Tibial nerve (tissue), 4 donors: ENCODE measurements at regions not wholly inside any gene's neighbourhood (a gene's known extent, or its start where the extent isn't known, plus 50 kb on each side); places are given as distances from the start of the nearest gene placed in this dataset.

ENCODE experiments used
- EP300 ChIP-seq, 2 donors: sonication (generic); formaldehyde crosslinking; IDR thresholded peaks; one replicate each; pipeline ENCODE4 v1.6.1; 2017; ENCODE audit warnings: antibody characterized with exemption in 2 of 2, mild to moderate bottlenecking in 1 of 2
- POLR2A ChIP-seq, 2 donors: fragments of 450-650 bp; IDR thresholded peaks; one replicate each; pipeline ENCODE4 v1.6.1; 2017; ENCODE audit warnings: antibody characterized with exemption in 2 of 2, mild to moderate bottlenecking in 2 of 2, moderate library complexity in 2 of 2
- TF ChIP-seq, protein P1 (sequence below), 5 experiments: fragments of 200-600 bp in 3 of 5; fragments of 450-650 bp in 2 of 5; sonication (generic) in 3 of 5; IDR thresholded peaks; one replicate each; pipeline ENCODE4 v1.5.1; 2016 to 2019; ENCODE audit warnings: antibody characterized with exemption in 5 of 5, mild to moderate bottlenecking in 3 of 5, moderate library complexity in 2 of 5

GRCh38 chr3:164303894-164304293 is 774.4 kb downstream of the SI start:
- no peak for TF ChIP-seq POLR2A (IDR thresholded peaks at IDR 0.05)
- TF ChIP-seq, protein P1, sequence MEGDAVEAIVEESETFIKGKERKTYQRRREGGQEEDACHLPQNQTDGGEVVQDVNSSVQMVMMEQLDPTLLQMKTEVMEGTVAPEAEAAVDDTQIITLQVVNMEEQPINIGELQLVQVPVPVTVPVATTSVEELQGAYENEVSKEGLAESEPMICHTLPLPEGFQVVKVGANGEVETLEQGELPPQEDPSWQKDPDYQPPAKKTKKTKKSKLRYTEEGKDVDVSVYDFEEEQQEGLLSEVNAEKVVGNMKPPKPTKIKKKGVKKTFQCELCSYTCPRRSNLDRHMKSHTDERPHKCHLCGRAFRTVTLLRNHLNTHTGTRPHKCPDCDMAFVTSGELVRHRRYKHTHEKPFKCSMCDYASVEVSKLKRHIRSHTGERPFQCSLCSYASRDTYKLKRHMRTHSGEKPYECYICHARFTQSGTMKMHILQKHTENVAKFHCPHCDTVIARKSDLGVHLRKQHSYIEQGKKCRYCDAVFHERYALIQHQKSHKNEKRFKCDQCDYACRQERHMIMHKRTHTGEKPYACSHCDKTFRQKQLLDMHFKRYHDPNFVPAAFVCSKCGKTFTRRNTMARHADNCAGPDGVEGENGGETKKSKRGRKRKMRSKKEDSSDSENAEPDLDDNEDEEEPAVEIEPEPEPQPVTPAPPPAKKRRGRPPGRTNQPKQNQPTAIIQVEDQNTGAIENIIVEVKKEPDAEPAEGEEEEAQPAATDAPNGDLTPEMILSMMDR (IDR thresholded peaks at IDR 0.05): no peak
- TF ChIP-seq EP300 (IDR thresholded peaks at IDR 0.05): no peak
